NCI-H2107 treated with DMSO at 0.1 percent for 48 hours (cell line): ENCODE measurements at regions not wholly inside any gene's neighbourhood (a gene's known extent, or its start where the extent isn't known, plus 50 kb on each side); places are given as distances from the start of the nearest gene placed in this dataset.

Experiments used
- DNase-seq: peaks from one replicate; lab custom pipeline; 2025; ENCODE audit not compliant: unreplicated experiment; lab: John Stamatoyannopoulos, UW

GRCh38 chr5:100479079-100479688 lies 56.0 kb upstream of the FAM174A start:
- DNase-seq, result peak; percentile 70

- no peak for DNase-seq
Observed at GRCh38 chr5:100472091-100472490, 63.1 kb upstream of the FAM174A start.

GRCh38 chr5:100469767-100470166 lies 65.4 kb upstream of the FAM174A start:
- DNase-seq, result no peak

GRCh38 chr5:100464418-100464817 lies 70.8 kb upstream of the FAM174A start:
- DNase-seq, result no peak

- peak; percentile 1 for DNase-seq
Observed at GRCh38 chr5:100456615-100457014, 78.6 kb upstream of the FAM174A start.

- no peak for DNase-seq
Observed at GRCh38 chr5:100452126-100452525, 83.0 kb upstream of the FAM174A start.

- DNase-seq, result no peak
Observed at GRCh38 chr5:100448111-100448528, 87.1 kb upstream of the FAM174A start.

GRCh38 chr5:100446879-100447430 lies 88.2 kb upstream of the FAM174A start:
- DNase-seq, result no peak

GRCh38 chr5:100444961-100445360 lies 90.2 kb upstream of the FAM174A start:
- DNase-seq, result no peak

- DNase-seq, result no peak
Observed at GRCh38 chr5:100434815-100435214, 100.4 kb upstream of the FAM174A start.

- DNase-seq, result no peak
Observed at GRCh38 chr5:100432741-100433140, 102.4 kb upstream of the FAM174A start.

GRCh38 chr5:100430268-100431195 lies 104.6 kb upstream of the FAM174A start:
- DNase-seq, result peak; percentile 3

GRCh38 chr5:100424787-100425186 lies 110.4 kb upstream of the FAM174A start:
- DNase-seq, result no peak

GRCh38 chr5:100424017-100424416 lies 111.2 kb upstream of the FAM174A start:
- DNase-seq, result no peak

- no peak for DNase-seq
Observed at GRCh38 chr5:100423330-100423729, 111.8 kb upstream of the FAM174A start.

GRCh38 chr5:100421360-100421759 lies 113.8 kb upstream of the FAM174A start:
- no peak for DNase-seq

- no peak for DNase-seq
Observed at GRCh38 chr5:100418231-100418630, 116.9 kb upstream of the FAM174A start.

- no peak for DNase-seq
Observed at GRCh38 chr5:100409660-100410151, 125.5 kb upstream of the FAM174A start.

GRCh38 chr5:100407053-100407452 lies 128.1 kb upstream of the FAM174A start:
- DNase-seq, result no peak

GRCh38 chr5:100406640-100407039 lies 128.5 kb upstream of the FAM174A start:
- DNase-seq, result no peak

- no peak for DNase-seq
Observed at GRCh38 chr5:100402071-100402470, 133.1 kb upstream of the FAM174A start.

GRCh38 chr5:100401149-100401548 lies 134.0 kb upstream of the FAM174A start:
- no peak for DNase-seq
